ENCODE measurements at regions not wholly inside any gene's neighbourhood (a gene's known extent, or its start where the extent isn't known, plus 50 kb on each side); places are given as distances from the start of the nearest gene placed in this dataset.

GRCh38 chr15:77786956-77787355 lies 154.2 kb upstream of the LINGO1 start:
- no peak for DNase-seq (ENCODE audit: low read depth)

GRCh38 chr15:77786181-77786890 lies 153.6 kb upstream of the LINGO1 start:
- no peak for DNase-seq (ENCODE audit: low read depth)

DNA sequence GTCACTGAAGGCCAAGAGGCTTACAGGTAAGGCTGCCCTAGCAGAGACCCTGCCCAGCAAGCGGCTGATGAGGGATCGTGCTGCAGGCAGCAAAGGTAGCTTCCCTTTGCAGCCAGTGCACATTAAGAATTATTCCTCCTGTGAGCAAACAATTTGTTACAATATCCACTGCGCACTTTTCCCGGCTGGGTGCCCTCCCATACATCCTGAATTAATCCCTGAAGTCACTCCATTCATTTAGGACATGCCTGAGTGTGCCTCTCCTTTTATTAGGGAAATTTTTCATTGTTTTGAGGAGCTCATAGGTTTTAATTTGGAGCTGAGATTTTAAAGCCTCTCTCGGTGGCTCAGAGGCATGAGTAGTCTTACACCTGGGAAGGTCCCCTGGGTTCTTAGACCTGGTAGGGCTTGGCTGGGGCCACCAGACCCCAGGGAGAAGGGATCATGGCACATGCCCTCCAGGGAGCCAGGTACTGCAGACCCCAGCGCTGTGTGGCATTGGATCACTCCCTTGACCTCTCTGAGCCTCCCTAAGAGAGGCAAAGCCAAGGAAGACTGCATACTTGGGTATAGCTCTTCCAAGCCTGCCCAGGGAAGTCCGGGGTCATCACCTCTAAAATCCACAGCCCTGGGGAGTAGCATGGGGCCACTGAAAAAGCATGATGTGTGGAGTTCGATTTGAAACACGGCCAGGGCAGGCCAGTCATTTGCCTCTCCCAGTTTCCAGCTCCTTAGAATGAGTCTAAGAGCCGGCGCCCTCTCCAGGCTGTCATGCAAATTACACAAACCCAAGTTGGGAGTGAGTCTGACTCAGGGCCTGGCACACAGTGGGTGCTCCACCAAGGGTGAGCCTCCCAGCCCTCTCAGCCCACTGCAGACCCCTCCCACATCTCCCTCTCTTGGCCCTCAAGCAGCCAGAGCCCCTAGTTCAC lies 151.9 kb upstream of the LINGO1 start:
- no peak for DNase-seq (ENCODE audit: low read depth)

- DNase-seq (ENCODE audit: low read depth), result no peak
These were observed 150.9 kb upstream of the LINGO1 start for GRCh38 chr15:77783636-77784035.

- no peak for DNase-seq (ENCODE audit: low read depth)
These were observed 150.0 kb upstream of the LINGO1 start for GRCh38 chr15:77782691-77783090.

- DNase-seq (ENCODE audit: low read depth), result no peak
These were observed 149.2 kb upstream of the LINGO1 start for GRCh38 chr15:77781946-77782240.

DNA sequence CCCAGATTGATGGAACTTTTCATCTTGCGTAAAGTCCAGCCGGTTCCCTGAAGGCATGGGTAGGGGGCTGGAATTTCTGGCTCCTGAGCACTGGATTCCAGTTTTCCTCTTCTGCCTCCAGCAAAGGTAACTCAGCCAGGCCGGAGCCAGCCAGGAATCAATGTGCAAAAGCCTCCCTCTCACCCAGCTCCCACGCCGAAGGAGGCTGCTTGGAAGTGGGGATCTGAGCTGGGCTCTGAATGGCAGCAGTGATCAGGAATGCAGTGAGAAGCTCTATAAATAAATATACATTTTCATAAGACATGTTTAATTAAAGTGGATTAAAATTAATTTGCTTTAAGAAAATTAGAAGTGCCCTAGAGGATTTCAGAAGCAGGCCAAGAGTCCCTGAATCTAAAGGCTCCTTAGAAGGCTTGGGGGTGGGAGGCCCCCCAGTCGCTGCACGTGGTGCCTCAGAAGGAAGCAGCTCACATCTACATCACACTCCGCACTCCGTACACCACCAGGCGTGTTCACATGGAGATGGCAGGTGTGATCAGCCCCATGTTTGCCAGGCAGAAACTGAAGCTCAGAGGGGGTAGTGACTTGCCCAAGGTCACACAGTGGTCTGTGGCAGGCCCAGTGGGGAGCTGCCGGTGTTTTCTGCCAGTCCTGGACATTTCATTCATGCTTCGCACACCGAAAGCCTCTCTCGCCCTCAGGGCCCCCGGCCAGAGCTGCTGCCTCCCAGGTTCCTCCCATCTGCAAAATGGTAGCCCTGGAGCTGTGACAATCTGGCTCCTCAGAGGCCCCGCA lies 148.6 kb upstream of the LINGO1 start:
- DNase-seq (ENCODE audit: low read depth), result no peak

DNA sequence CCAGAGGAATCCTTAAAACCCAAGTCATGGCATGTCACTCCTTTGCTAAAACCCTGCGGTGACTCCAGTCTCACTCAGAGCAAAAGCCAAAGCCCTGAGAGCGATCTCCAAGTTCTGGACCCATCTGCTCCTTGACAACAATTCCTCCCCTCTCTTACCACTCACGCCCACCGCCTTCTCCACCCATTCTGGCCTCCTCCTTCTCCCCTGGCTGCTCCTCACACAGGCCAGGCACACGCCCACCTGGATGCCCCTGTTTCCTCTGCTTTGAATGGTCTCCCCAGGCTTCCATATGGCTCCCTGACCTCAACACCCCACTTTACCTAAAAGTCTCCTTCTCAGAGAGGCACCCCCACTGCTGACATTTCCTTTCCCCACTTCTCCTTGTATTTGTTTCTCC lies 146.1 kb upstream of the LINGO1 start:
- DNase-seq (ENCODE audit: low read depth), result no peak

- no peak for DNase-seq (ENCODE audit: low read depth)
These were observed 143.1 kb upstream of the LINGO1 start for GRCh38 chr15:77775837-77776236.

- no peak for DNase-seq (ENCODE audit: low read depth)
These were observed 142.7 kb upstream of the LINGO1 start for GRCh38 chr15:77775373-77775772.

GRCh38 chr15:77774350-77774749 lies 141.6 kb upstream of the LINGO1 start:
- no peak for DNase-seq (ENCODE audit: low read depth)

DNA sequence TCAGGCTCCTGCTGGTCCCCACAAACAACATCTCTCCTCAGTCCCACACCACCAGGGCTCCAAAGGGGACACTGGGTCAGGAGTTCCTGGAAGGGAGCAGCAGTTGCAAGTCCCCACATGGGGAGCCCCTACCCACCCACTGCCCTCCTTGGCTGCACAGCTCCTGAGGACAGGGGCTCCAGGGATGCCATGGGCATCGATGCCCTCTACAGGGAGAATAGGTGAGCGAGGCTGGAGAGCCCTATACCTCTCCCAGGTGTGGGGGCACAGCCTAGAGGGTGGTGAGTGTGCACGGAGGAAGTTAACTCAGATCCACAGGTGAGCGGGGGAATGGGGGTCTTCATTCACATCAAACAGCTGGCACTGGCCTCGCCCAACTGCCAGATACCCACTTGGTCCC lies 141.2 kb upstream of the LINGO1 start:
- DNase-seq (ENCODE audit: low read depth), result no peak

DNA sequence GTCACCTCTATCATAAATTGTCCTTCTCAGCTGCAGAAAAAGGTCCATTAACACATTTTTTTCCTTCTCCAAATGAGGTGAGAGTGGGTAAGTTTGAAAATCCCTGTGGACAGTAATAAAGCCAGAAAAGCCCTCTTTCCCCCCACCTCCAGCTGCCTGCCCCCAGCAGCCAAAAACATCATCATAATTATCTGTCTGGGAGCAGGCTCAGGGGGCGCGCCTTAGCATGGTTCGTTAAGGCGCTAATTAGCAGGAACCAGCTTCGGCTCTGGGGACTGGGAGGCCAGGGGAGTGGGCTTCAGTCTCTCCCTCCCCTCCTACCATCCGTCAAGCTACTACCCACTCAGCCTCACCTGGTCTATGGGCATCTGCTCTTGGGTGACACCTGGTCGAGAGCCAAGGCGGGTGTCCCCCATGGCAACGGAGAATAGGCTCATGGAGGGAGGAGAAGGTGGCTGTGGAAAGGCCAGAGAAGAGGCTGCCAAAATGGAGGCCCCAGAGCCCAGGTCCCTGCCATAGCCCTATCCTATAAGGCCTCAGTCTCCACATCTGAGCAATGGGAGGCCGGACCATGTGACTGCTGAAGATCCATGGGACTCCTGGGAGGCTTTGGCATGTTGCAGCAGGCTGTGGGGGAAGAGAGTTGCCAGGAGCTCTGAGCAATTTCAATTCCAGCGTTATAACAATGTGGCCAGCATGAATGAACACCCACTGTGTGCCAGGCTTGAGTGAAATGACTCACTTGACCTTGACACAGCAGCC lies 140.1 kb upstream of the LINGO1 start:
- DNase-seq (ENCODE audit: low read depth), result no peak

DNA sequence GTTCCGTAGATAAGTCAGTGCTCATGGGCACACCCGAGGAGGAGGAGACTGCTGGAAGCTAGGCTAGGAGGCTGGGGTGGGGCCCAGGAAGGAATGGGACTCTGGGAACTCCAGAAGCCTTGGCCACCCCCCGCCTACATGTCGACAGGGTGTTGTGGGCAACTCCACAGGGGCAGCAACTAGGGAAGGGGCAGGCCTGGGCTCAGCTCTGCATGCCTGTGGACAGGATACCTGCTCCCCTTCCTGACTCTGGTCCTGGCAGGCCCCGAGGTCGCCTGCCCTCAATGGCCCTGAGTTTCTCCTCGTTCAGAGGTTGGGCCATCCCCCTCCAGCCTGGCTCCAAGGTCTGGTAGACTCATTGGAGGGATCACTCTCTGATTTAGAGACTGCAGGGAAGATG lies 138.9 kb upstream of the LINGO1 start:
- DNase-seq (ENCODE audit: low read depth), result no peak

DNA sequence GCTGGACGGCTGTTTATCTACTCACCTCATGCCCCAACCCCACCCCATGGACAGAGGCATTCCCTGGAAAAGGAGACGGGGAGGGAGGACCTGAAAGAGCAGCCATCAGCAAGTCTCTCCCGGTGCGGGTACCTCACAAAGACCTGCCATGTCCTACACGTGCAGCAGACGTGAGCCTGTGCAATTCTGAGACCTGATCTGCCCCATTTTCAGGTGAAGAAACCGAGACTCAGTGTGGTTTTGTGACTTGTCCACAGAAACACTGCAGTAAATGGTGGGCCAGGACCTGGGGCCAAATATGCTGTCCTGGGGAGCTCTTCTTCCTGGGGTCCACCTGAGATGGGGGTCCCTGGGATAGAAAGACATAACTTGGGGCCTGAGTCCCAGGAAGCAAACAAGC lies 137.0 kb upstream of the LINGO1 start:
- DNase-seq (ENCODE audit: low read depth), result no peak

GRCh38 chr15:77768521-77769078 lies 135.9 kb upstream of the LINGO1 start:
- DNase-seq (ENCODE audit: low read depth), result no peak

DNA sequence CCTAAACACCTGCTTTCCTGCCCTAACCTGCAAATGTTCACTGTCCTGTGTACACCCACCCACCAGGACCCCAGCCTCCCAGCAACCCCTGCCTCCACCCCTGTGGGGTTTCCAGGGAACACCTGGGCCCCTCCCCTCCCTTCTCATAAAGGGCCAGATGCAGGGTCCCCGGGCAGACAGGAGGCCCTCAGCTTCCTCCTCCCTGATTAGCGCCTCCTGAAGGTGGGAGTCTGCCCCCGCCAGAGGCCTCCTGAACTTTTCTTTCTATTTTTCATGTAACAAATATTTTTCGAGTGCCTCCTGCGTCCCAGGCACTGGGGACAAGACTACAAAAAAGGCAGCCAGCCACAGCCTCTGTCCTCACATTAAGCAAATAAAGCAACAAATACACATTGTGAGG lies 135.4 kb upstream of the LINGO1 start:
- no peak for DNase-seq (ENCODE audit: low read depth)

DNA sequence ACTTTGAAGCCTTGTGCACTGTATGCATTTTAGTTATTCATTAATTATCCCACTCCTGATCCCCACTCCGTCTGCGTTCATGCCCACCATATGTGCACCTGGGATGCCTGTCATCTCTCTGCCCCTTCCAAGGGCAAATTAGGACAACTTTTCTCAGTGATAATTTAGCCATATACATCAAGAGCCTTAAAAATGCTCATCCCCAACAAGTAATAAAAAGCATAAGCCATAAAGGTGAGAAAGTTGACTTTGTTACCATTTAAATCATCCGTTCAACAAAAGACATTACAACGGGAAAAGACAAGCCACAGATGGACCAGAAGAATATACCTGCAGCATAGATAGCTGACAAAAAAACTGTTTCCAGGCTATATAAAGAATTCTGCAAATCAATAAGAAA lies 131.4 kb upstream of the LINGO1 start:
- DNase-seq (ENCODE audit: low read depth), result no peak

DNA sequence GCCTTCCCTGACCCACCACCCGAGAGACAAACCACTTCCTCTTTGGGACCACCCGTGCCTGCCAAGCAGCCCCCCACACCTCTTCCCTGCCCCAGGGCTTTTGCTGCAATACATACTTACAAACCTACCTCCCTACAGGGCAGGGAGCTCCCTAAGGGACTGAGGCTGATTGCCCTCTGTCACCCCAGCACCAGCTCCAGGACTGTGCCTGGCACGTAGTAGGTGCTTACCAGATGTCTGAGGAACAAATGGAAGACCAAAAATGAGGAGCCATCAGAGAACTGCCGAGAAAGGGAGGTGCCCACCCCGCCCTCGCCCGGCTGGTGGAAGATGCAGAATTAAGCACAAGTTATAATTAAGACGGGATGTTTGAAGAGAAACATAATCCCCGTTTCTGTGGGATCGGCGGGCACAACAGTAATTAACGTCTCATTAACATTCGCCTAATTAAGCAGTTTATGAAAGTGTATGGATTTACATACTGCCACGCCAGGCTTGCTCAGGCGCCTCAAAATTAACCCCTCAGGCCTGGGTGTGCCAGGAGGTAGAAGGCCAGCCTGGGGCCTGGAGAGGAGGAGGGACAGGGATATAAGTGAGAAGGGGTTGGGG lies 130.1 kb upstream of the LINGO1 start:
- no peak for DNase-seq (ENCODE audit: low read depth)

DNA sequence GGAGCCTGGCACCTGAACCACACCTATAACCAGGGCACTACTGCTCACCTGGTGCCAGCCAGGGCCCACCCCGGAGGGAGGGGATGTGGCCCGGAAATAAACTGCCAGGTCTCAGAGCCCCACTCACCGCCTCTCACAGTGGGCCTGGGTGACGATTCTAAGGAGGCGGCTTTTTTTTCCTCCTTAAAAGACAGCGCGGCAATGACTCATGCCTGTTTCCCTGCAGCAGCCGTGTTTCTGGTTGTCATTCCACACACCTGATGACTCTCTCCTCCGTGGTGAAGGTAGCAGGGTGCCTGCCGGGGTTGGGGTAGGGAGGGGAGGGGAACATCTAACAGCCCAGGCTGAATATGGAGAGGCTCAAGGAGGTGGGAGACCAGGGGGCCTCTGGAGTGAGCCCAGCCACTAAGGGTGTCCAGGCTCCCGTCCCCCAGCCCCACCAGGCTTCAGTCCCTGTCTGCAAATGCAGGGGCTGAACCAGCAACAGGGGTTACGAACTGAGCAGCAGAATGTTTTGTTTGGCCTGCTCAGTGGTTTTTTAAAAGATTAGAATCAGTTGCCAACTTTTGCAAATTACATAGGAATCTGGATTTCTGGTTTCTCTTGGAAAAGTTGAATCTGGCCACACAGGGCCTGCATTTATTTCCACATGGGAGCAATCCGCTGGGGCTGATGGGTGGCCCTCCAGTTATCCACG lies 127.3 kb upstream of the LINGO1 start:
- no peak for DNase-seq (ENCODE audit: low read depth)

GRCh38 chr15:77753939-77754338 lies 121.2 kb upstream of the LINGO1 start:
- DNase-seq (ENCODE audit: low read depth), result no peak
